Skin of body (tissue), 1 donor: ENCODE measurements at regions not wholly inside any gene's neighbourhood (a gene's known extent, or its start where the extent isn't known, plus 50 kb on each side); places are given as distances from the start of the nearest gene placed in this dataset.
"Not testable (repeated sequence)": the region's sequence is repeated elsewhere in the genome, so short reads cannot be mapped to it uniquely, and the experiment has no call there.

ENCODE experiments used
- DNase-seq: peaks from one replicate; lab custom pipeline; 2025; lab: John Stamatoyannopoulos, UW

DNA sequence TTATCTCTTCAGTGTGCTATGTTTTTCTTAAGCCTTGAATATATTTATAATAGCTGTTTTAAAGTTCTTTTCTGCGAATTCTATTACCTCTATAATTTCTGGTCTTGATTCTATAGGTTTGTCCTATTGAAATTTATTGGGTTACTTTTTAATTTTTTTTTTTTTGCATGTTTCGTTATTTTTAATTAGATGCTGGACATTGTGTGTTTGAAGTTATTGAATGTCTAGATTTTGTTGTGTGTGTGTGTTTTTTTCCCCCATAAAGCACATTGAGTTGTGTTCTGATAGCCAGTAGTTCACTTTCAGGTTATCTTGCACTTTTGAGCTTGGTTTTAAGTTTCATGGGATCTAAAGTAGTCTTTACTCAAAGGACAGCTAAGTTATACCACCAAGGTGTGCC lies 394.9 kb downstream of the RPS24 start:
- DNase-seq = no peak

DNA sequence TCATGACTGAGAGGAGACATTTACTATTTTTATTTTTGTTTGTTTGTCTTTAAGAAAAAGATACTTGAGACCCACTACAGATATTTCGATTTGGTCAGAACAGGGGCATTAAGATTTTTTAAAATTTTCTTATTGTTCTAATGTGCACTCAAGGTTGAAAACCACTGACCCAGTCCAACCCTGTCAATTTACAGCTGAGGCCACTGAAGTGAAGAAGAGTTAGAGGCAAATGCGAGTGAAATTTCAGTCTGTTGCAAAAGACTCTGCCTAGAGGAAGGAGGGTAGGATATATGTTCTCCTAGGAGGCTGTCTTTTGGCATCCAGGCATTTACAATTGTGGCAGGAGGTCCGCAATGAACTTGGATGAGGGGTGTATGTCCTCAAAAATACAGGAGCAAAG lies 396.3 kb downstream of the RPS24 start:
- DNase-seq = no peak

DNA sequence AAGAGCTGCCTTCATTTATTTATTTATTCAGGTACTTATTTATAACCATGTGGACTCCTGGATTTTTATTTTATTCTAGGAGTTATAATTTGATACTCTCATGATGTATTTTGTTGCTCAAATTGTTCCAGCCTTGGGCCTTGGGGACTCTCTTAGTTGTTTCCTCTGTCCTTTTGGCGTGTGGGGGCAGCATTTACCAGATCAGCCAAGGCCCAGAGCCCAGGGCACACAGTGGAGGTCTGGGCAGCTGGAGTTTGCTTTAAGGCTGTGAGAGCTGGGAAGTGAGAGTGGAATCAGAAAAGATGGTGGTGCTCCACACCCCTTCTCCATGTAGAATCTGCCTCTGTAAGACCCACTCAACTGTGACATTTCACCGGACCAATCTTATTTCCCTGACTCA lies 398.9 kb downstream of the RPS24 start:
- DNase-seq = no peak

DNA sequence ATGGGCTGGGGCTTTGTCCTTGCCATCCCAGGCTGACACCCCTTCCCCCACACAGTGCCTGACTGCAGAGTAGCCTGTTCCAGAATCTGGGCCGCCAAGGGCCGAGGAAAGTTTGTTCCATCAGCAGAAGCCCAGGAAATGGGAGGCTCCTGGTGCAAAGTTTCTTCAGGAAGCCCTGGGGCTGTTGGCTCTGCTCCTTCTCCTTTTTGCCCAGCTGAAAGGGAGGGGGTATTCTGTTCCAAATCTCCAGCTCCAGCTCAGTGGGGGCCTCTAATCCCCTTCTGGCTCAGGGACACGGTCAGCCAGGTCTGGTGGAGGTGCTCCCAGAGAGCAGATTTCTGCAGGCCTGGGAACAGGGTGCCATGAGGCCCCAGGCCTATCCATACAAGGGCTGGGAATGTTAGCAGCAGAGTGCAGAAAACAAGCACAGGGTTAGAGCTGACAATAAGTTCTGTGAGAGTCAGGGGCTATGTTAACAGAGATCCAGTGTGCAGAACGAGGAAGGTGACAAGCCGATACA lies 399.5 kb downstream of the RPS24 start:
- DNase-seq = no peak

DNA sequence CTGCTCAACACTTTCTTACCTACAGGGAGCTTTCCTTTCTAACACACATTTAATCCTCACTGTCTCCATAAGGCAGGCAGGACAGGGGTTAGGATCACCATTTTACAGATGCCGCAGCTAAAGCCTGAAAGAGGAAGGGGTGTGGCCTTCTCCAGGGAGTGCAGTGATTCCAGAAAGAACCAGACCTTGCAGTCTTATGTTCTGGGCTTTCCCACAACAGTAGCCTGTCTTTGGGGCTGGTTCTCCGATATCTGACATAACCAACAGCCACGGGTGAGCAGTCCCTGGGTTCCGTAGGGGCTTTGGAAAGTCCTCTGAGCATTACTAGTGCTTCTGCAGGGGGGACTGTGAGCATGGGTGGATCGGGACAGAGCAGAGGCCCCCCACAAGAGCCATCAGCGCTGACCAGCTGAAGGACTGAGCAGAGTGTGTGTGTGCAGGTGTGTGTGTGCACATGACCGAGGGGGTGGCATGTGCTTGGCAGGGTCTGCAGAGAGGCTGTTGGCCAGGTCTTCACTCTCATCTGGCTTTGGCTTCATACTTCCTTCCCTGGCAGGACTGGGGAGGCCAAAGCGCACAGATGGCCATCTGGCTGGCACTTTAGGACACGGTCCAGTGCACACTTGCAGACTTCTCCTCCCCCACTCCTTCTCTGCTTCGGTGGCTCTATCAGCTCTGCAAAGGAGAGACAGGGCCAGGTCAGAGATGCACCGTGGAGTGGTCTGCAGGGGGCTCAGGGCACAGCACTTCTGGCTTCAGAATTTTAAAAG lies 400.3 kb downstream of the RPS24 start:
- DNase-seq = no peak

DNA sequence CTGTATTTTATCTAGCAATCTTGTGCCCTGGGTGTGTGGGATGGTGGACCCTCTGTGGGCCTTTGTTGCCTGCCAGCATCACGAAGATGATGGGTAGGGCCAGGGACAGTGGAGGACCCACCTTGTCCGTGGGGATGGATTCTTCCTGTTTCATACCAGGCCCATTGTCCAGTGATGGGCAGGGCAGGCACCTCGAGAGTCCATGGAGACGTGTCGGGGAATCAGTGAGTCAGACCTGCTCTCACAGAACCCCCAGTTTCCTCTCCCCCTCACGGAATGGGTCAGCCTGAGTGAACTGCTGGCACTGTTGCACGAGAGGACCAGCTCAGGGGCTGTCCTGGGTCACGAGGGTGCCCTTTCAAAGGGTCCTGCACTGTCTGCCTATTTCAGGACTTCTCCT lies 401.2 kb downstream of the RPS24 start:
- DNase-seq = no peak

DNA sequence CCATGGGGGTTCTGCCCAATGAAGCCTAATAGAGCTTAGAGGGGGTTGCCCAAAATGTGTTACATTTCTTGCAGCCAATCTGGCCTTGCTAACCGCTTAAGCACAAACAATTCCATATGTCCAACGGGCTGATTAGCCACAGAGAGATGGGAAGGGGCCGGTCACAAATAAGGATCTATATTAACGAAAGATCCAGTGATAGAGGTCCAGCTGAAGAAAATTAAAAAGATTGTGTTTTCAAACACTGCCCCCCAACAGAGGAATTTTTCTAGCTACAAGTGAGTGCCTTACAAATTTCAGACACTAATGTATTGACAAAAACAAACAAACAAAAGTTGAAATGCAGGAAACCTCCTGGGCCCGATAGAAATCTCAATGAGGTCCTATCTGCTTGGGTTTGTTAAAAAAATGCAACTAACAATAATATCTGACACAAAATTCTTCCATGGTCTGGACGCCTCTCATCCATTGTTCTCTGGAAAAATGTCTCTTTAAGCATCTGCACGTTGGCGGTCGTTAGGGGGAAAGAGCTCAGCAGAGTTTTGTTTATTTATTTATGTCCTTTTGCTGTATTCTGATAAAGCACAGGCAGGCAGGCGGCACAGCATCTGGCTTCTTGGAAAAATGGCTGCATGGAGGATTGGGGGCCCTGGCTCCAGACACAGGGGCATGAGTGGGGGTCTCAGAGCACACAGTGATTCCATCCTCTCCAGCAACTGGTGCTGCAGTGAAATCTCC lies 402.0 kb downstream of the RPS24 start:
- no peak for DNase-seq

DNA sequence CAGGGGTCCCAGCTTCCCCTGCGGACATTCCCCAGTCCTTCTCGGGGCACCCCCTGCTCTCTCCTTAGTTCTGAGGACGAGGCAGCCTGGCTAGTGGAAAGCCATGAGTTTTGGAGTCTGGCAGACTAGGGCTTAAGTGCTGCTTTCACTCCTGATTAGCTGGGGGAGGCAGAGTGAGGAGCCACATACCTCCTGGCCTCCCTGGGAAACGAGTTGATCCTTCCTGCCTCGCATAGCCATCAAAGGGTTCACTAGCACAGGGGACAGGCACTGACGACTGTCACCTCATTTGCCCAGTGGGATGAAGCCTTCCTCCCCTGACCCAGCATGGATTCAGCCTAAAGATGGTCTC lies 402.5 kb downstream of the RPS24 start:
- no peak for DNase-seq

DNA sequence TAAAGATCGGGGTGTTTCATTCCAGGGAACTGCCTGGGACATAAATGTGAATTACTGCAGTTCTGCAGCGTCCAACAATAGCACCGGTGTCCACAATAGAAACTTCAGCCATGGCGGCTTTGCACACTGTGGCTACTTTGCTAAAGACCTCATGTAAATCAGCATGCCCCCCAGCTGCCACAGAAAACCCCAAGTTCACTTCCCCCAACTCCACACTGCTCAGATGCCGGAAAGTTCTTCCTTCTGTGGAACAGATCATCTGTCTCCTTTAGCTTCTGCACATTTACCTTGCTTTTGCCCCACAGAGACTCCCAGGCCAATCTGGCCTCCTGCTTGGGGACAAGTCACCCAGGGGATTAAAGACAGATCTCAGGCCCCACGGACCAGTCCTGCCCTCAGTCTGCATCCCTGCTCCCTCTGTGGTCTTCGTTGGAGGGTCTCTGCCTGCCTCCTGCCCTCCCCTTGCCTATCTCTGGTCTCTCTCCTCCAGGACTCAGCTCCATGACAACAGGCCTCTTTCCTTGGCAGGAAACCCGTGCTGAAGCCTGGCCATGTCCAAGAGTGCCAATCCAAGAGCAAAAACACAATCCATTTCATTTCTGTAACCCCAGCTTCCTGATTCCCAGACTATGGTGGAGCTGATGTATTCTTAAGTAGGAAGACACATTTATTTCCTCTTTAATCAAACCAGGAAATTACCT lies 403.2 kb downstream of the RPS24 start:
- no peak for DNase-seq

DNA sequence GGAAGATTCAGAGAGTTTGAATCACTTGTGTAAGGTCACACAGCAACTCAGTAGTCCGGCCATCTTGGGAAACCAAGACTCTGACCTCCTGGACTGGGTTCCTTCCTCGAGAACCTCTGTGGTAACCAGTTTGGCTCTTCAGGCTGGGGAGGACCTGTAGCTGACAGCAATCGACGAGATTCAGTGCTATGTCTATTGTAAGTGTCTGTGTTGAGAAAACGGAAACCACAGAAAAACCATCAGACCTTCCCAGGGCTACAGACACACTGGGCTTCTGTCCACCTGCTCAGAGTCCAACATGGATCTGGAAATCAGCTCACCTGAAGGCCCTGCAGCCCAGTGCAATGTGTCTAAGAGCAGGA lies 403.7 kb downstream of the RPS24 start:
- no peak for DNase-seq

DNA sequence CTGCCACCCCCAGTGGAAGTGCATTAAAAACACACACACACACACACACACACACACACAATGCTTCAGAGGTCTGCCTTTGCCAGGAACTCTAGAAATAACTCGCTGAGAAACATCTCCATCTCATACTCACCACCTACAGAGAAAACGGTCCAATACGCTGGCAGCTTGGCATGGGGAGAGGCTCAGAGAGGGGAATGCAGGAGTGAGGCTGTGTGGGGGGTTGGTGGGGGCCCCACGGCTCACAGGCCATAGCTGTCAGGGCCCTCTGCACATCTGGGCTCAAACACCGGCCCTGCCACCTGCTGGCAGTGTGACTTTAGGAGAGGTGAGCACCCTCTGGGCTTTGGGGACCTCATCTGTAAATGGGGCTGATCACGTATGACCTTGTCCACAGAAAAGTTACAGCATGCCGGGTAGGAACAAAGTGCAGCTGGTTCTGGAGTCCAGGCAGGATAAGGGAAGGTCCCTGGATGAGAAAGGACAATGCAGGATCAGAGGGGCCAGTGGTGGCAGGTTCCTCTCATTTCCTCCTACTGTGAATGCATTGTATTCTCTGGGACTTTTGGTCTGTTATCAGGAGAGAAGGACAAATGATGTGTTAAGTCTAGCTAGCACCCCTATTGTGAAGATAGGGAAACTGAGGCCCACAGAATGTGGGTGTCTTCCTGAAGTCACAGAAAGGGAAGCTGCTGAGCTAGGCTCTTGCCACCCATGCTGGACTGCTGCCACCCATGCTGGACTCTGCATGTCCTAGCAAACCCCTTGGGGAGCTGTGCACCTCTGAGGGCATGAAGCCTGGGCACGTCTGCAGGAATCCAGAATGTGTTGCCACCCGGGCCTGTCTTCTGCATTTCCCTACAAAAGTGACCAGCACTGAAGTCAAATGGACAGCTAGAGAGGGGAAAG lies 404.6 kb downstream of the RPS24 start:
- no peak for DNase-seq

DNA sequence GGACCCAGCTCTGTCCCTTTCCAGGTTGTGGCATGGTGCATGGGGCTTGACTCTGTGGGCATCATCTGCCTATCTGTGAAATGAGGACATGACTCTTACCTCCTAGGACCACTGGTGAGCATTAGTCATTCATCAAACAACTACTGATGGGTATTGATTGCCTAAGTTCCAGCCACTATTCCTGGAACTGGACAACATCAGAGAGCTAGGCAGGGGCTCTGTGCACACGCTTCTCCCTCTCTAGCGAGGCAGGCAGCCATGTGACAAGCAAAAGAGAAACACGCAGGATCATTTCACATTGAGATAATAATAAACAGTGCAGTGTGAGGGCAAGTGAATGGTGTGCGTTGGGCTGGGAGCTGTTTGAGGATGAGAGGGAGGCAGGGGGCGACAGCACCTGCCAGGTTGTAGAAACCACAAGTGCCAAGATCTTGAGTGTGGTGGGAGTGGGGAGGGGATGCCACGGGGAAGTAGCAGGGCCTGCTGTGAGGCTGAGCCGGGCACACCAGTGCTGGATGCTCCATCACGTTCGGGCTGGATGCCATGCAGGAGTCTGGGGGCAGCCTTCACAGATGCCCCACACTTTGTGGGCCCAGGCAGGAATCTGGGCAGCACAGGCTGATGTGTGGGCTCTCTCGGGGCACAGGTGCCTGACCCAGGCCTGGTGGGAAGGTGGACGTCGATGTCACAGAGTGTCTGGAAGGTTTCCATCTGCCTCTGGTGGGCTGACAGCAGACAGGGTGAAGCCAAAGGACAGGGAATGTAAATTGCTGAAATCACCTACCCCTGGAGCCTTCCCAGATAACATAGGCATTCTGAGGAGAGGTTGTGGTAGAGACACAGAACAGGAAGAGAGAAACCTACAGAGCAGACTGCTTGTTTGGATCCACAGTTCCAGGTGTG lies 405.5 kb downstream of the RPS24 start:
- DNase-seq = no peak

DNA sequence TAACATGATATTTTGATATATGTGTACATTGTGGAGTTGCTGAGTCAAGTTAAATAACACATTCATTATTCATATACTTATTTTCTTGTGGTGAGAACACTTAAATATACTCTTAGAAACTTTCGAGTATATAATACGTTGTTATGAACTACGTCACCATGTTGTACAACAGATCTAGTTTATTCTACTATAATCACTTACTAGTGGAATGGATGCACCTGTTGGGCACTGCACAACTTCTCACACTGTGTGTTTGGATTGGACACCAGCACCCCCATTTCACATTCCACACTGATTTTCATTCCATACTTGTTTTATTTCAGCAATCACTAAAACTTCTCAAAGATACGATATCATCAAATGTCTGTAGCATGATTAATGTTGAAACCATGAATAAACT lies 407.3 kb downstream of the RPS24 start:
- DNase-seq = no peak

DNA sequence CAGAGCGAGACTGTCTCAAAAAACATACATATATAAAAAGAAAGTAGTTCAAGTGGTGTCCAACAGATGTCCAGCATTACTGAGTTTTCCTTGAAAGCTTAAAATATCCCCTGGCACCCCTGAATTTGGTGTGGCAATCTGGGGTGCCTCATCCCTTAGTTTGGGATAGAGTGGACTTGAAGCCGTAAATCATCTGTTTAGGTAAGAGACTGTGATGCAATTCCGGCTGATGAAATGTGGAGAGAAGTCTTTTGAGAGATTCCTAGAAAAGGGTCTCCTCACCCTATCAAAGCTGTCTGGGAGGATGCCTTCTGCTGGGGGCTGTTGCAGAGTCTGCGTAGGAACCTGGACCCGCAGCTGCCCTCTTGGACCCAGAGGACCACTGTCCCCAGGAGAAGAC lies 408.0 kb downstream of the RPS24 start:
- no peak for DNase-seq

DNA sequence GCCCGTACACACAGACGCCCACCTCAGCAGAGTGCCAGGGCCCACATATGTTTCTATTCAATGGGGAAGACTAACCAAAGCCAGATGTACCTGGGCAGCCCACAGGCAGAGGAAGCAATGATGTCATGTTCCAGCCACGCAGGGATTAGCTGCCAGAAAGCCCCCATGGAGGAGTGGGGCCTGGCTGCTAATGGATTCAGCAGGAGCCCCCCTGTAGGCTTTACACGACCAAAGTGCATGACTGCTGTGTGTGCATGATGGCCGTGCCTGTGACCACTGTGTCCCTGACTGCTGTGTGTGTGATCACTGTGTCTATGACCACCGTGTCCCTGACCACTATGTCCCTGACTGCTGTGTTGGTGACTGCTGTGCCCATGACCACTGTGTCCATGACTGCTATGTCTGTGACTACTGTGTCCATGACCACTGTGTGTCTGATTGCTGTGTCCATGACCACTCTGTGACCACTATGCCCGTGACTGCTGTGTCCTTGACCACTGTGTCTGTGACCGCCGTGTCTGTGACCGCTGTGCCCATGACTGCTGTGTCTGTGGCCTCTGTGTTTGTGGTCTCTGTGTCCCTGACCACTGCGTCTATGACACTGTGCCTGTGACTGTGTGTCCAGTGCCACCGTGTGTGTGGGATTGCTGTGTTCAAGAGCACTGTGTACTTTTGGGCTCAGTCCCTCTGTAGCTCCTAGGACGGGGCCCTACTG lies 409.3 kb downstream of the RPS24 start:
- no peak for DNase-seq

DNA sequence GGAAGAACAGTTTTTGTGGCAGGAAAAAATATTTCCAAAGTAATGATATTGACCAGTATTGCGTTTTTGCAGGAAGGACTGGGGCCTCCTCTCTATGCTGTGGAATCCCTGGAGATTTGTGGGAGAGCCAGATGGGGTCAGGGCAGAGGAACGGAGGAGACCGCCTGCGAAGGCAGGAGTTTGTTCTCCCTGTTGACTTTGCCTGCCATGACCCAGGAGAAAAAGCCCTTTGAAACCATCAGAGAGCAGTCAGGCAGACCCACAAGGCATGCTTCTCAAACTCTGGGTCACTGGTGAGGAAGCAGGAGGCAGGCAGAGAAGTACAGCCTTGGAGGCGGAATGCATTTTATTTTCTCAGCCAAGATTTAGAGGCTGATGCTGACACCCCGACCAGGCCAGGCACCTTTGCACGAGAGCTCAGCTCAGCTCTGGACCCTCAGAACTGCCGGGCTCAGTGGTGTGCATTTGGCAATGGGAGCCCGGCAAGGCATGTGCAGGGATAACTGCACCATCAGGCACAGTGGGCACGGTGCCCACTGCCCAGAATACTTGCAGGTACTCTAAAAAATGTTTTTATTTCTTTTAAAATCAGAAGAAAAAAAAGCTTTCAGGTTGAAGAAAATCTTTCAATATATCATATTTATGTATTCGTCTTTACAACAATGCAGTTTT lies 410.4 kb downstream of the RPS24 start:
- DNase-seq = no peak

DNA sequence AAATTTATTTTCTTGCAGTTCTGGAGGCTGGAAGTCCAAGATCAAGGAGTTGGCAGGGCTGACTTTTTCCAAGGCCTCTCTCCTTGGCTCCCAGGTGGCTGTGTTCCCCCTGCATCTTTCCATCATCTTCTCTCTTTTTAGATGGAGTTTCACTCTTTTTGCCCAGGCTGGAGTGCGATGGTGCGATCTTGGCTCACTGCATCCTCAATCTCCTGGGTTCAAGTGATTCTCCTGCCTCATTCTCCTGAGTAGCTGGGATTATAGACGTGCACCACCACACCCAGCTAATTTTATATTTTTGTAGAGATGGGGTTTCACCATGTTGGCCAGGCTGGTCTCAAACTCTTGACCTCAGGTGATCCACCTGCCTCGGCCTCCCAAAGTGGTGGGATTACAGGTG lies 411.1 kb downstream of the RPS24 start:
- DNase-seq = not testable (repeated sequence)

DNA sequence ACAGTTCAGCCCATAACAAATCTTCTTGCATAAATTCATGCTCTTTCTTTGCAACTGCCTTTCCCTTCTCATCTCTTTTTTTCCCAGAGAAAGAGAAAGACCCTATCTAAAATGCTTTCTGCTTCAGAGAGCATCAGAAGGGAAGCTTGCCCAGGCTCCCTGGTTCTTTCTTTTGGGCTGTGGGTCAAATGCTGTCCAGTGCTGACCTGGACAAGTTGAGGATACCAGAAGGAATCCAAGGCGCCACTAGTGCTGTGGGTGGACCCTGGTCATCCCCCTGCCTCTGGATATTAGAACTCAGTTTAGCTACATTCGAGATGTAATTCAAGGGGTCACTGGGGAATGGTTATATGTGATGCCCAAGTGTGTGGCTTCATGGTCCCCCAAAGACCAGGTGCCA lies 411.6 kb downstream of the RPS24 start:
- DNase-seq = no peak

DNA sequence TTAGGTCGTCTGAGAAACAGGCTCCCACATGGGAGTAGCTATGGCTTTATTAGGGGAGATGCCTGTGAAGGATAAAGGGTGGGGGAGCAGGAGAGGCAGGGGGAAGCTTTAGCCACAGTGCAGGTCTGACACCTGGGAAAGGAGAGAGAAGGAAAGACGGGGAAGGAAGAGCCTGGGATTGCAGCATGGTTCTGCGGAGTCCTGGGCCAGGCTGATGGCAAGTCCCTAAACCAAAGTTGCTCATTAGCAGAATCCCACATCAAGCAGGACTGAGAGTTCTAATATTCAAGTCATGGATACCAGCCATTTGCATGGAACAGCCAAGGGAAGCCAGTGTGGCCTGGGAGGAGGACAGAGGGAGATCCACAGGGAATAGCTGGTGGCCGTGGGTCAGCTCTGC lies 414.8 kb downstream of the RPS24 start:
- no peak for DNase-seq
